ENCODE measurements at regions not wholly inside any gene's neighbourhood (a gene's known extent, or its start where the extent isn't known, plus 50 kb on each side); places are given as distances from the start of the nearest gene placed in this dataset.

- DNase-seq (ENCODE audit: insufficient read length, low spot score) (no peak), FAIRE-seq (no peak)
- no peak for TF ChIP-seq CTCF (IDR thresholded peaks at IDR 0.05; ENCODE audit: insufficient read depth, missing control alignments)
Observed at GRCh38 chr20:53681352-53682212, 87.9 kb upstream of the ZNF217 start.

- DNase-seq (ENCODE audit: insufficient read length, low spot score) (no peak), FAIRE-seq (no peak)
- no peak for TF ChIP-seq CTCF (IDR thresholded peaks at IDR 0.05; ENCODE audit: insufficient read depth, missing control alignments)
Observed at GRCh38 chr20:53679597-53680309, 86.1 kb upstream of the ZNF217 start.

- TF ChIP-seq CTCF (IDR thresholded peaks at IDR 0.05; ENCODE audit: insufficient read depth, missing control alignments) = no peak
- no peak for FAIRE-seq
- no peak for DNase-seq (ENCODE audit: insufficient read length, low spot score)
Observed at GRCh38 chr20:53678990-53679596, 85.5 kb upstream of the ZNF217 start.

GRCh38 chr20:53678315-53678989 lies 84.8 kb upstream of the ZNF217 start:
- DNase-seq (ENCODE audit: insufficient read length, low spot score) (no peak), FAIRE-seq (no peak)
- no peak for TF ChIP-seq CTCF (IDR thresholded peaks at IDR 0.05; ENCODE audit: insufficient read depth, missing control alignments)

- FAIRE-seq (no peak), DNase-seq (ENCODE audit: insufficient read length, low spot score) (no peak)
- no peak for TF ChIP-seq CTCF (IDR thresholded peaks at IDR 0.05; ENCODE audit: insufficient read depth, missing control alignments)
Observed at GRCh38 chr20:53677447-53678314, 84.0 kb upstream of the ZNF217 start.

GRCh38 chr20:53676987-53677386 lies 83.3 kb upstream of the ZNF217 start:
- no peak for DNase-seq (ENCODE audit: insufficient read length, low spot score)
- FAIRE-seq = no peak
- no peak for TF ChIP-seq CTCF (IDR thresholded peaks at IDR 0.05; ENCODE audit: insufficient read depth, missing control alignments)

Data from D721Med (cell line).